Activated CD4-positive, alpha-beta T cell treated with anti-CD3 and anti-CD28 coated beads, Interleukin-2, amount 10 ng/mL, durations not matched to agents 24 days and 14 days (primary cell): ENCODE measurements at regions not wholly inside any gene's neighbourhood (a gene's known extent, or its start where the extent isn't known, plus 50 kb on each side); places are given as distances from the start of the nearest gene placed in this dataset.

Source experiments
- DNase-seq: peaks from one replicate; pipeline ENCODE4 v3.0.0; 2022
- H3K27ac Mint-ChIP-seq: one replicate; pipeline ENCODE4 v1.8.0; 2022; ENCODE audit warnings: mild to moderate bottlenecking, mixed read lengths
- H3K27me3 Mint-ChIP-seq: one replicate; pipeline ENCODE4 v1.8.0; 2022; ENCODE audit warnings: mixed read lengths
- H3K36me3 Mint-ChIP-seq: one replicate; pipeline ENCODE4 v1.8.0; 2022; ENCODE audit warnings: low read depth, mild to moderate bottlenecking, mixed read lengths
- H3K4me1 Mint-ChIP-seq: one replicate; pipeline ENCODE4 v1.8.0; 2021; ENCODE audit warnings: mixed read lengths
- H3K4me3 Mint-ChIP-seq: one replicate; pipeline ENCODE4 v1.8.0; 2022; ENCODE audit warnings: mild to moderate bottlenecking, moderate library complexity, mixed read lengths
- H3K9me3 Mint-ChIP-seq: one replicate; pipeline ENCODE4 v1.8.0; 2021; ENCODE audit warnings: mixed read lengths
- intact Hi-C: fragments of 100-400 bp; cut with micrococcal nuclease; formaldehyde crosslinking; loops from one replicate; pipeline ENCODE4 v1.15.1; 2023

- DNase-seq: no peak
- Mint-ChIP-seq H3K4me3 (no peak overlapping the region), H3K27ac (no peak overlapping the region), H3K9me3 (peaks cover 7% of the 10 kb centered on the region), H3K36me3 (no peaks in the 10 kb centered on the region), H3K4me1 (peaks cover 2% of the 10 kb centered on the region), H3K27me3 (no peaks in the 10 kb centered on the region)
- intact Hi-C loops: no loop called here
Measured at GRCh38 chr11:133739481-133739880, 105.8 kb downstream of the SPATA19 start.

GRCh38 chr11:133738624-133739023 is 106.7 kb downstream of the SPATA19 start:
- H3K4me1 Mint-ChIP-seq: peaks cover 2% of the 10 kb centered on the region
- H3K27me3 Mint-ChIP-seq: no peaks in the 10 kb centered on the region
- intact Hi-C loops: no loop called here

GRCh38 chr11:133733631-133734030 is 111.7 kb downstream of the SPATA19 start:
- H3K27me3 Mint-ChIP-seq: no peaks in the 10 kb centered on the region
- intact Hi-C loops: no loop called here
- no peak overlapping the region for H3K4me3 Mint-ChIP-seq
- H3K4me1 Mint-ChIP-seq: peaks cover 2% of the 10 kb centered on the region
- no peaks in the 10 kb centered on the region for H3K36me3 Mint-ChIP-seq
- no peak overlapping the region for H3K27ac Mint-ChIP-seq
- H3K9me3 Mint-ChIP-seq: peaks cover 7% of the 10 kb centered on the region
- DNase-seq: no peak

More at GRCh38 chr11:133738624-133739023, 106.7 kb downstream of the SPATA19 start:
- DNase-seq: no peak
- Mint-ChIP-seq H3K27ac (peak overlapping the region; percentile 72), H3K36me3 (no peaks in the 10 kb centered on the region), H3K9me3 (peaks cover 7% of the 10 kb centered on the region), H3K4me3 (no peak overlapping the region)

- Mint-ChIP-seq H3K4me1 (no peaks in the 10 kb centered on the region), H3K9me3 (no peaks in the 10 kb centered on the region), H3K4me3 (no peak overlapping the region), H3K27ac (no peak overlapping the region), H3K36me3 (no peaks in the 10 kb centered on the region), H3K27me3 (no peaks in the 10 kb centered on the region)
- no peak for DNase-seq
- intact Hi-C loops: no loop called here
Measured at GRCh38 chr11:133732109-133732674, 113.1 kb downstream of the SPATA19 start.

- Mint-ChIP-seq H3K36me3 (no peaks in the 10 kb centered on the region), H3K4me3 (no peak overlapping the region), H3K9me3 (no peaks in the 10 kb centered on the region), H3K27me3 (no peaks in the 10 kb centered on the region), H3K4me1 (no peaks in the 10 kb centered on the region), H3K27ac (no peak overlapping the region)
- intact Hi-C loops: no loop called here
- no peak for DNase-seq
Measured at GRCh38 chr11:133727774-133728173, 117.5 kb downstream of the SPATA19 start.

- Mint-ChIP-seq H3K36me3 (no peaks in the 10 kb centered on the region), H3K27me3 (no peaks in the 10 kb centered on the region), H3K9me3 (no peaks in the 10 kb centered on the region), H3K4me3 (no peak overlapping the region), H3K27ac (no peak overlapping the region), H3K4me1 (no peaks in the 10 kb centered on the region)
- DNase-seq: no peak
- intact Hi-C loops: no loop called here
Measured at GRCh38 chr11:133726542-133726941, 118.8 kb downstream of the SPATA19 start.

- Mint-ChIP-seq H3K36me3 (no peaks in the 10 kb centered on the region), H3K4me3 (no peak overlapping the region), H3K27me3 (no peaks in the 10 kb centered on the region), H3K4me1 (no peaks in the 10 kb centered on the region), H3K9me3 (no peaks in the 10 kb centered on the region), H3K27ac (no peak overlapping the region)
- DNase-seq: no peak
- intact Hi-C loops: no loop called here
Measured at GRCh38 chr11:133724116-133724515, 121.2 kb downstream of the SPATA19 start.

- no peaks in the 10 kb centered on the region for H3K36me3 Mint-ChIP-seq
- intact Hi-C loops: no loop called here
- no peak overlapping the region for H3K4me3 Mint-ChIP-seq
- no peaks in the 10 kb centered on the region for H3K4me1 Mint-ChIP-seq
- no peaks in the 10 kb centered on the region for H3K27me3 Mint-ChIP-seq
- no peak overlapping the region for H3K27ac Mint-ChIP-seq
- DNase-seq: no peak
- H3K9me3 Mint-ChIP-seq: no peaks in the 10 kb centered on the region
Measured at GRCh38 chr11:133723056-133723455, 122.3 kb downstream of the SPATA19 start.

GRCh38 chr11:133720951-133721350 is 124.4 kb downstream of the SPATA19 start:
- Mint-ChIP-seq H3K9me3 (no peaks in the 10 kb centered on the region), H3K27ac (no peak overlapping the region), H3K4me1 (no peaks in the 10 kb centered on the region), H3K36me3 (no peaks in the 10 kb centered on the region), H3K27me3 (no peaks in the 10 kb centered on the region), H3K4me3 (no peak overlapping the region)
- no peak for DNase-seq
- intact Hi-C loops: no loop called here

GRCh38 chr11:133719532-133720235 is 125.6 kb downstream of the SPATA19 start:
- no peak for DNase-seq
- no peak overlapping the region for H3K27ac Mint-ChIP-seq
- no peak overlapping the region for H3K4me3 Mint-ChIP-seq
- no peaks in the 10 kb centered on the region for H3K27me3 Mint-ChIP-seq
- intact Hi-C loops: no loop called here
- no peaks in the 10 kb centered on the region for H3K9me3 Mint-ChIP-seq
- H3K36me3 Mint-ChIP-seq: no peaks in the 10 kb centered on the region
- no peaks in the 10 kb centered on the region for H3K4me1 Mint-ChIP-seq

- no peak overlapping the region for H3K27ac Mint-ChIP-seq
- DNase-seq: no peak
Measured at GRCh38 chr11:133718831-133719230, 126.5 kb downstream of the SPATA19 start.

GRCh38 chr11:133718238-133718637 is 127.1 kb downstream of the SPATA19 start:
- DNase-seq: no peak
- no peaks in the 10 kb centered on the region for H3K9me3 Mint-ChIP-seq
- no peak overlapping the region for H3K4me3 Mint-ChIP-seq
- H3K27ac Mint-ChIP-seq: no peak overlapping the region
- H3K27me3 Mint-ChIP-seq: no peaks in the 10 kb centered on the region
- intact Hi-C loops: no loop called here
- H3K4me1 Mint-ChIP-seq: no peaks in the 10 kb centered on the region
- no peaks in the 10 kb centered on the region for H3K36me3 Mint-ChIP-seq

More at GRCh38 chr11:133718831-133719230, 126.5 kb downstream of the SPATA19 start:
- Mint-ChIP-seq H3K27me3 (no peaks in the 10 kb centered on the region), H3K9me3 (no peaks in the 10 kb centered on the region), H3K4me3 (no peak overlapping the region), H3K36me3 (no peaks in the 10 kb centered on the region), H3K4me1 (no peaks in the 10 kb centered on the region)
- intact Hi-C loops: no loop called here

GRCh38 chr11:133716602-133717001 is 128.7 kb downstream of the SPATA19 start:
- Mint-ChIP-seq H3K4me1 (no peaks in the 10 kb centered on the region), H3K27ac (no peak overlapping the region)

GRCh38 chr11:133715602-133716001 is 129.7 kb downstream of the SPATA19 start:
- no peaks in the 10 kb centered on the region for H3K36me3 Mint-ChIP-seq
- intact Hi-C loops: no loop called here
- H3K27ac Mint-ChIP-seq: no peak overlapping the region
- H3K27me3 Mint-ChIP-seq: peaks cover 3% of the 10 kb centered on the region
- DNase-seq: no peak
- no peaks in the 10 kb centered on the region for H3K4me1 Mint-ChIP-seq
- H3K4me3 Mint-ChIP-seq: no peak overlapping the region
- no peaks in the 10 kb centered on the region for H3K9me3 Mint-ChIP-seq

More at GRCh38 chr11:133716602-133717001, 128.7 kb downstream of the SPATA19 start:
- Mint-ChIP-seq H3K4me3 (no peak overlapping the region), H3K36me3 (no peaks in the 10 kb centered on the region), H3K27me3 (peaks cover 3% of the 10 kb centered on the region), H3K9me3 (no peaks in the 10 kb centered on the region)
- DNase-seq: no peak
- intact Hi-C loops: no loop called here
